ENCODE measurements at regions not wholly inside any gene's neighbourhood (a gene's known extent, or its start where the extent isn't known, plus 50 kb on each side); places are given as distances from the start of the nearest gene placed in this dataset.

DNA sequence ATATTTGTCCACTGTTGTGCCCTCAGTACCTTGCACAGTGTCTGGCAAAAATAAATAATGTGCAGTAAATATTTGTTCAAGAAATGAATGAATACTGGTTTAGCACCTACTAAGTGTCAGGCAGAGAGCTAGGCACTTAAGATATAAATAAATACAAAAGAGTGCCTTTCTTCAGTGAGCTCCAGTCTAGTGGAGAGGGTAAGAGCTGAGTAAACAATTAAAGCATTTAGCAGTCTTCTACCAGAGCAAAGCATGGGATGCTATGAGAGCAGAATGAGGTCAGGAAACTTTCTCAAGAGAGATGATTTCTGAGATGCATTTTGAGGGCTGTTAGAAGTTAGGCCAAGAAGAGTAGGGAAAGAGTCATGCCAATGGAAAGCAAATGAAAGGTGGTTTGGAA lies 314.7 kb downstream of the DSC3 start:
- no peak for DNase-seq
- ChIA-PET POLR2A (no interaction called here), CTCF (no interaction called here)
- H3K4me3 Mint-ChIP-seq = no peak overlapping the region
- no peaks in the 10 kb centered on the region for H3K36me3 Mint-ChIP-seq (ENCODE audit: low read depth)
- peaks cover 12% of the 10 kb centered on the region for H3K9me3 Mint-ChIP-seq
- no peaks in the 10 kb centered on the region for H3K27me3 Mint-ChIP-seq
- no peaks in the 10 kb centered on the region for H3K4me1 Mint-ChIP-seq
- no peak overlapping the region for H3K27ac Mint-ChIP-seq

DNA sequence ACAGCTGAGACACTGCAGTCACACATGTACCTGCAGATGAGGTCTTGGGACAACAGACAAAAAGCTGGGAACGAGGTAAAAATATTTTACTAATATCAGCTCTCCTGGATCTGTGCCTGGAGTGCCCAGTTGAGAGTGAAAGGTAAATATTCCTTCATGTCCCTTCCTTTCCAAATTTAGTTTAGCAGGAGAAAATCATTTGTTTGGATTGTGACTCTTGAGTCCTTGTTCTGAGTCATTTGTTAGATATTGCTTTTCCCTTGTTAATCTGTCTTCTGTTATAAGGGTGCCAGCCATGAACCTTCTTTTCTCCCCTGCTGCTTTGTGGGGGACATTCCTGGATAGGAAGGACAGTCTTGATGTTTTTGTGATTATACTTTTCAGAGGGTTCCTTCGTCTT lies 329.2 kb downstream of the DSC3 start:
- H3K27me3 Mint-ChIP-seq = no peaks in the 10 kb centered on the region
- H3K36me3 Mint-ChIP-seq (ENCODE audit: low read depth) = no peaks in the 10 kb centered on the region
- no peak for DNase-seq
- H3K4me1 Mint-ChIP-seq = no peaks in the 10 kb centered on the region
- no peak overlapping the region for H3K27ac Mint-ChIP-seq
- POLR2A ChIA-PET = no interaction called here
- no peak overlapping the region for H3K4me3 Mint-ChIP-seq
- CTCF ChIA-PET = no interaction called here
- H3K9me3 Mint-ChIP-seq = no peaks in the 10 kb centered on the region

DNA sequence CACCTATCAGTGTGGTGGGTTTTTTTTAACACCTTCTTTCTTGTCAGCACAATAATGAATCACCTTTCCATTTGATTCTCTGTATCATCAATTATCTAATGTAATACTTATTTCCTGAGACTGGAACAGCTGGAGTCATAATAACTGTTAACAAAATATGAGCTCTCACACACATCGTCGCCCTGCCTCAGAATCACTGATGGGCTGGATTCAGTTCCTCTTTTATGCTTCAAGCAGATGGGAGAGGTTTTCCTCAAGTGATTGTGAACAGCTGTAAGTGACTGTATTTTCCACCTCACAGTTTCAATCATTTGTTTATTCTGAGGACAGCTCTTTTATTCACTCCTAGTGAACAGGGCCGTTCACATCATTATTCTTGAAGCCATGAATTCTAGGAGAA lies 330.2 kb downstream of the DSC3 start:
- CTCF ChIA-PET = no interaction called here
- Mint-ChIP-seq H3K27me3 (no peaks in the 10 kb centered on the region), H3K27ac (no peak overlapping the region), H3K4me1 (no peaks in the 10 kb centered on the region), H3K4me3 (no peak overlapping the region), H3K36me3 (ENCODE audit: low read depth) (no peaks in the 10 kb centered on the region), H3K9me3 (no peaks in the 10 kb centered on the region)
- POLR2A ChIA-PET = no interaction called here
- DNase-seq = no peak

DNA sequence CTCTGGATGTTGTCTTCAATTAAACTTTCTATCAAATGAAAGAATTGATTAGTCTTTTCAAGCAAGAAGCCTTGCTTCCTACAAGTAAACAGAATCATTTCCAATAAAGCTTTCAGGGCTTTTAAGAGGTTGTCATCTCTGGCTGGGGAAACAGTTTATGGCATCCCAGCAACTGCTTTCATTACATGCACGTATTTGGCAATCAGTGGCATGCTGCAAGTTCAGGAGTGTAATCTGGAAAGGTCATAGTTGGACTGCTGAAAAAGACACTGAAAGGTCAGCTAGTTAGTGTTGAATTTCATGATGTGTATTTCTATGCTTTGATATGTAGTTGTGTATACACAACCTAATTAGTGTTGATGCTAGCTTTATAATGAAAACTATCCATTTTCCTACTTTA lies 332.9 kb downstream of the DSC3 start:
- Mint-ChIP-seq H3K9me3 (peaks cover 4% of the 10 kb centered on the region), H3K4me3 (no peak overlapping the region), H3K27ac (no peak overlapping the region), H3K27me3 (no peaks in the 10 kb centered on the region), H3K4me1 (no peaks in the 10 kb centered on the region), H3K36me3 (ENCODE audit: low read depth) (no peaks in the 10 kb centered on the region)
- ChIA-PET POLR2A (no interaction called here), CTCF (no interaction called here)
- DNase-seq = no peak

DNA sequence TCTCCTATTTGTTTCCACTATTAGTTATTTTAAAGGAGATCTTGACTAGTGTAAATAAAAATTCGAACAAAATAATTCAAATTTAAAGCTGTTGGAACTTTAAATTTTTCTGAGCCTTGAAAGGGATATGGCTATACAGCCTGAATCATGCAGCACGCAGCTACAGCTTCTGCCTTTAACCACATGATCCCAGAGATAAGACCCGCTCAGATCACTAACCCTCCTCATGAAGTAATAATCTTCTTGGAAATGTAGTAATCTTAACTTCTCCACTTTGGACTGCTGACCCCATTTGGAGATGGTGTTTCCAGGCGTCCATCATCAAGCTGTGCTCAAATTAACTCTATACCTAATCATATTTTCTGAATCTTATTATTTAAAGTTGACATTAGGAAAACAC lies 336.6 kb downstream of the DSC3 start:
- ChIA-PET CTCF (no interaction called here), POLR2A (no interaction called here)
- Mint-ChIP-seq H3K27ac (no peak overlapping the region), H3K9me3 (peaks cover 11% of the 10 kb centered on the region), H3K4me1 (no peaks in the 10 kb centered on the region), H3K4me3 (no peak overlapping the region), H3K36me3 (ENCODE audit: low read depth) (no peaks in the 10 kb centered on the region), H3K27me3 (no peaks in the 10 kb centered on the region)
- no peak for DNase-seq

DNA sequence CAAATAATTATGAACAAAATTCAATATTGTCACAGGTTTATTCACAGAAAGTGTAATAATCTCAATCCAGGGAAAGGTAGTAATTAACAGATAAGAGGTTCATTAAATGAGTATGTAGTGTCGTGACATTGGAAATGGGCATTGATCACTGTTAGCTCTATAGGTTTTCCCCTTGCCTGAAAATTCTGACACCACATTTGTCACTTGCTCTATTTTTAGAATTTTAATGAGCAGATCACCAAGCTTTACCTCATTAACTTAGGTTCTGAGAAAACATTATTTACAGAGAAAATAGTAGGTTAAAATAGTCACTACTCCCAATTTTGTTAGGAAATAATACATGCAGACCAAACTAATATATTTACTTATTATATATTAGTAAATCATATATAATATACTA lies 344.0 kb downstream of the DSC3 start:
- no peak overlapping the region for H3K4me3 Mint-ChIP-seq
- no peaks in the 10 kb centered on the region for H3K4me1 Mint-ChIP-seq
- POLR2A ChIA-PET = no interaction called here
- CTCF ChIA-PET = no interaction called here
- H3K27ac Mint-ChIP-seq = no peak overlapping the region
- H3K9me3 Mint-ChIP-seq = peaks cover 20% of the 10 kb centered on the region
- H3K27me3 Mint-ChIP-seq = no peaks in the 10 kb centered on the region
- DNase-seq = no peak
- H3K36me3 Mint-ChIP-seq (ENCODE audit: low read depth) = no peaks in the 10 kb centered on the region

DNA sequence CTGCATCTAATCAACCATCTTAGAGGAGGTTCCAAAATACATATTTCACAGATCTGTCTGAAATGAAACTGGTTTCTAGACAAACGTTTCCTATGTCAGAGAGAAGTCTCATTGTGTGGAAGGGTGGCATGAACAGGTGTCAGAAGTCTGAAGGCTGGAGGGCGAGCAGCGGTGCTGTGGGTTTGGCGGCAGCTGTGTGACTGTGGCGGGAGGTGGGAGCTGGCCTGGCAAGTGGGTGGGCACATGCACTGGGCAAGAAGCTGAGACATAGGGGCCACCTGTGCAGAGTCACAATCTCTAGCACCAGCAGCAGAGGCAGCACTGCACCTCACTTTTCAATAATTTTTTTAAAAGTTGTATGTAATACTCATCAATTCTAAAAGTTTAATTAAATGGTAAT lies 346.3 kb downstream of the DSC3 start:
- Mint-ChIP-seq H3K4me1 (no peaks in the 10 kb centered on the region), H3K4me3 (no peak overlapping the region), H3K27me3 (no peaks in the 10 kb centered on the region), H3K9me3 (peaks cover 13% of the 10 kb centered on the region), H3K36me3 (ENCODE audit: low read depth) (no peaks in the 10 kb centered on the region), H3K27ac (no peak overlapping the region)
- ChIA-PET POLR2A (no interaction called here), CTCF (no interaction called here)
- no peak for DNase-seq

DNA sequence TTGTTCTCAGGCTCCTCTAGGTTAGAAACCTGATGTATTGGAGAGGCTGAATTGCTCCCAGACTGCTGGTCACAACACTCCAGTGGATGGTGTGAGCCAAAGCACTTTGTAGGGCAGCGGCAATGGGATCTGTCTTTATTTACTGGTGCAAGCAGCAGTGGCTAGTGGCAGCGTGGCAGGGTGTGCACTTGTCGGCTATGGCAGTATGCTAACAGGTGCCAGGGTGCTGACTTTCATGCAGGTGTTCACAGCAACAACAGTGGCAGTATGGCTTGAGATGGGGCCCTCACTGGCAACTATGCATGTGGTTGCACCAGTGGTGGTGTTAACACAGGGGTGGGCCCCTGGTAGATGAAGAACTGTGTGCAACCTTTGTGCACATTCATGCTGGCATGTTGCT lies 347.8 kb downstream of the DSC3 start:
- Mint-ChIP-seq H3K36me3 (ENCODE audit: low read depth) (no peaks in the 10 kb centered on the region), H3K4me1 (no peaks in the 10 kb centered on the region), H3K27me3 (no peaks in the 10 kb centered on the region), H3K9me3 (peaks cover 12% of the 10 kb centered on the region), H3K27ac (no peak overlapping the region), H3K4me3 (no peak overlapping the region)
- ChIA-PET CTCF (no interaction called here), POLR2A (no interaction called here)
- no peak for DNase-seq

DNA sequence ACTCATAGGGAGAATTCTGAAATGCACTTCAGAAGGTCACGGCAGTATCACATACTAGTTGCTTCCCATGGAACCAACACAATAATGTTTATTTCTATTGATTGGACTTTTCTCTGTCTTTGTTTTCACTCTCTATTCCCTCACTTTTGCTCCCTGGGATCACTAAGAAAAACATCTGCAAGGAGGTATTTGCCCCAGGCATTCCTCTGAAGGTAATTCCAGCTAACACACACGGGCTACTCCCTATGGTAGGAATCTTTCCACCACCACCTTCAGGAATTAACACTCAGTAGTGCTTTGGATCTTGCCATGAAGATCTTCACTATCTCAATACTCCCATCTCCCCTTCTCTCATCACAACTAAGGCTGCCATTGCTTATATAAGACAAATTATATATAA lies 353.3 kb downstream of the DSC3 start:
- CTCF ChIA-PET = no interaction called here
- Mint-ChIP-seq H3K27ac (no peak overlapping the region), H3K36me3 (ENCODE audit: low read depth) (no peaks in the 10 kb centered on the region)

DNA sequence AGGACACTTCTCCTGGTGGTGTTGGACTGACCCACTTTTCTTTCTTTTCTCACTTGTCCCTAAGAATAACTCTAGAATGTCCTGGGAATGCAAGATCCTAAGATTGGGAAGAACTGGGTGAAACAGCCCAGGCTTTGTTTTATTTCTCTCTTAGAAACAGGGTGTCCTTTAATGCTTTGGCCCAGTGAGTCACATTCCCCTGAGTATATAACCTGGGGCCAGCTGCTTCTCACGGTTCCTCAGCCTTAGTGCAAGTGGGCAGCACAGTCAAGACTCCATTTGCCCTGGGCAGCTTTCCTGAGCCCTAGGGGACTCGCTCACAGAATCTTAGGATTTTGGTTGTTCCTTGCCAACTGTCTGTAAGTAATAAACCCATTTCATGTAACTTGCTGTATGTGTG lies 355.0 kb downstream of the DSC3 start:
- no peaks in the 10 kb centered on the region for H3K27me3 Mint-ChIP-seq
- DNase-seq = no peak
- POLR2A ChIA-PET = no interaction called here
- no peak overlapping the region for H3K27ac Mint-ChIP-seq
- no peaks in the 10 kb centered on the region for H3K4me1 Mint-ChIP-seq
- CTCF ChIA-PET = no interaction called here
- H3K4me3 Mint-ChIP-seq = no peak overlapping the region
- no peaks in the 10 kb centered on the region for H3K36me3 Mint-ChIP-seq (ENCODE audit: low read depth)
- H3K9me3 Mint-ChIP-seq = peaks cover 5% of the 10 kb centered on the region

More for the DNA sequence above, 353.3 kb downstream of the DSC3 start:
- H3K27me3 Mint-ChIP-seq = no peaks in the 10 kb centered on the region
- peaks cover 5% of the 10 kb centered on the region for H3K9me3 Mint-ChIP-seq
- H3K4me1 Mint-ChIP-seq = no peaks in the 10 kb centered on the region
- no peak for DNase-seq
- POLR2A ChIA-PET = no interaction called here
- H3K4me3 Mint-ChIP-seq = no peak overlapping the region

DNA sequence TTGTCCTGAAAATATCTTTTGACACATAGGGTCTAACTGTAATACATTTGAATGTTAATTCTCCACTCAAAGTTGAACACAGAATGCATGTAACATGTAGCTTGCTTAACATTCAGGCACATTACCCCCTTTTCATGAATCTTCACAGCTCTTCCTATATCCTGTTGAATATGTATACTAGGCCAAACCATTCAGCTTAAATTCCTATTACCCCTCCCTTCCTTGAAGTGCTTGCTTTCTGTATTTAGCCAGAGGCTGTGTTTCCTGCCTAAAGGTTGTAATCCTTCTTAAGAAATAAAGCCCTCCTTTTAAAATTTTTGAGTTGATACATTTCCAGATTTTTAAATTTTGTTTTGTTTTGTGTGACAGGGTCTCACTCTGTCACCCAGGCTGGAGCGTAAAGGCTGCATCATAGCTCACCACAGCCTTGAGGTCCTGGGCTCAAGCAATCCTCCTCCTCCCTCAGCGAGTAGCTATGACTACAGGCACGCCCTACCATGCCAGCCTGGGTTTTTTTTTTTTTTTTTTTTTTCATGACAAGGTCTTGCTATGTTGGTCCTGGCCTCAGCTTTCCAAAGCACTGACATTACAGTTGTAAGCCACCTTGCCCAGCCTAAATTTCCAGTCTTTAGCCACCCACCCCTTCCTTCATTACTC lies 357.6 kb downstream of the DSC3 start:
- DNase-seq = no peak
- Mint-ChIP-seq H3K27ac (no peak overlapping the region), H3K36me3 (ENCODE audit: low read depth) (no peaks in the 10 kb centered on the region), H3K27me3 (no peaks in the 10 kb centered on the region), H3K4me1 (no peaks in the 10 kb centered on the region), H3K4me3 (no peak overlapping the region), H3K9me3 (peaks cover 5% of the 10 kb centered on the region)
- ChIA-PET POLR2A (no interaction called here), CTCF (no interaction called here)

DNA sequence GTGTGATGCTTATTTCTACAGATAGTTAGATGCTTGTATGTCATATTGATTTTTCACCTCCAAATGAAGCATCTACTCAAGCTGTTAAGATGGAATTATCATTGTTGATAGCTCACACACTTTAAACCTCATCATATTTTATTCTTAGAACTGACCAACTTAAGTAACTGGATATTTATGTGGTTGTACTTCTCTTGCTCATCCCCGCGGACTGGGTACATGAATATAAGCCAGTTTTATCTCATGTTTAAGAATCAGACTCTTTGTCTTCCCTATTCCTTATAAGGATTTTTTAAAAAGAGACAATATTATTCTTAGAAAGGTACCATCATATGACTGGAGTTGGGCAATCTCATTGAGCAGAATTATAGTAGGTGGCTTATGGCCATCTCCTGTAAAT lies 358.7 kb downstream of the DSC3 start:
- no peak overlapping the region for H3K27ac Mint-ChIP-seq
- H3K9me3 Mint-ChIP-seq = peaks cover 5% of the 10 kb centered on the region
- DNase-seq = no peak
- no peak overlapping the region for H3K4me3 Mint-ChIP-seq
- ChIA-PET POLR2A (no interaction called here), CTCF (no interaction called here)
- no peaks in the 10 kb centered on the region for H3K4me1 Mint-ChIP-seq
- H3K27me3 Mint-ChIP-seq = no peaks in the 10 kb centered on the region
- H3K36me3 Mint-ChIP-seq (ENCODE audit: low read depth) = no peaks in the 10 kb centered on the region

DNA sequence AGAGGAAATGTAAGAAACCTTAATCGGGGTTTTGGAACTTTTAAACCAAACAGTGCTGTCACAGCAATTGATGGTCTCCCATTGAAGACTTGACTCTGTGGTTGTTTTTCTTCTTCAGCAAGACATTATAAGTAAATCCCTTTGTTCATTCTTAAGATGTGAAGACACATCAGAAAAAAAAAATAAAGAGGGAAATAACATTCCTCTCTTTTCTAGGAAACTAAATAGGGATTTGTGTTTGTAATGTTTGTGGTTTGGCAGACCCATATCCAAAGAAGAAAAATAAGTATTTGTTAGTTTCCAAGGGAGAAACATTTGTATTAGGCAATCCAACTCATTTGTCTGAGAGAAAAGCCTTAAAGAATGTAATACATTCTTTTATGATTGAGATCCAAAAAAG lies 359.9 kb downstream of the DSC3 start:
- no peak for DNase-seq
- H3K36me3 Mint-ChIP-seq (ENCODE audit: low read depth) = no peaks in the 10 kb centered on the region
- ChIA-PET CTCF (no interaction called here), POLR2A (no interaction called here)
- no peaks in the 10 kb centered on the region for H3K27me3 Mint-ChIP-seq
- H3K4me1 Mint-ChIP-seq = no peaks in the 10 kb centered on the region
- peaks cover under 1% of the 10 kb centered on the region for H3K9me3 Mint-ChIP-seq
- H3K27ac Mint-ChIP-seq = no peak overlapping the region
- no peak overlapping the region for H3K4me3 Mint-ChIP-seq

DNA sequence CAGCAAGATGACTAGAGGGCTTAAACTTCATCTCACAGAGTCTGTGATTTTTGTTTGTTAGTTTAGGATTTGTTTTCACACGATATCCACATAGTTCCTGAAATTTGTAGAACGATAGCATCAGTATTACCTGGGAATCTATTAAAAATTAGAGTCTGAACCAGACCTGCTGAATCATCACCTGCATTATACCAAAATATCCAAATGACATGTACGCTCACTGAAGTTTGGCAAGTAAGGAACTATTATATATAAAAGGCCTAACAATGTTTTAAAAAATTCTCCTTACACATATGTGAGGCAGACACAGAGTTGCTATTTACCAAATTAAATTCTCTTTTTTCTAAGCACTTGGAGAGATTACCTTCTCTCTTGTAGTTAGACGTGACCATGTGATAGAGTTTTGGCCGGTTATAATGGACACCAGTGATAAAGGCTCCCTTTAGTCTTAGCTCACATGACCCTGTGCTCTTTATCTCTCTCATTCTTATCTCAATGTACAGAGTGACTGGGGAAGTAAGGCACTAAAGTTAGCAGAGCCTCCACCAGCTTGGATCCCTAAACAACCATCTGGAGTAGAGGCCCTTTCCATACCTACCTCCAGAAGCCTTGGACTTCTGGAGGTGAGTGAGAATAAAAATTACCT lies 363.1 kb downstream of the DSC3 start:
- H3K27ac Mint-ChIP-seq = no peak overlapping the region
- H3K4me1 Mint-ChIP-seq = no peaks in the 10 kb centered on the region
- no peaks in the 10 kb centered on the region for H3K9me3 Mint-ChIP-seq
- CTCF ChIA-PET = no interaction called here
- H3K36me3 Mint-ChIP-seq (ENCODE audit: low read depth) = no peaks in the 10 kb centered on the region
- H3K4me3 Mint-ChIP-seq = no peak overlapping the region
- POLR2A ChIA-PET = no interaction called here
- H3K27me3 Mint-ChIP-seq = no peaks in the 10 kb centered on the region
- no peak for DNase-seq
